Right lobe of liver (tissue), 4 donors: ENCODE measurements at regions not wholly inside any gene's neighbourhood (a gene's known extent, or its start where the extent isn't known, plus 50 kb on each side); places are given as distances from the start of the nearest gene placed in this dataset.

Experiments
- POLR2A ChIP-seq: fragments of 450-650 bp; IDR thresholded peaks from one replicate; pipeline ENCODE4 v1.6.1; 2017; ENCODE audit warnings: antibody characterized with exemption, mild to moderate bottlenecking
- TF ChIP-seq, protein P1 (sequence below), 4 donors: fragments of 200-600 bp in 3 of 4; fragments of 450-650 bp in 1 of 4; IDR thresholded peaks; one replicate each; pipeline versions ENCODE4 v1.5.1 to v1.8.0; 2016 to 2022; ENCODE audit warnings: antibody characterized with exemption in 4 of 4, mild to moderate bottlenecking in 2 of 4
- donor health status: DM: no; HTN: no; CAD: no.
- donor health status: DM: no; HTN: no; CAD: no.
- donor health status: DM: no; HTN: yes; CAD: no.

DNA sequence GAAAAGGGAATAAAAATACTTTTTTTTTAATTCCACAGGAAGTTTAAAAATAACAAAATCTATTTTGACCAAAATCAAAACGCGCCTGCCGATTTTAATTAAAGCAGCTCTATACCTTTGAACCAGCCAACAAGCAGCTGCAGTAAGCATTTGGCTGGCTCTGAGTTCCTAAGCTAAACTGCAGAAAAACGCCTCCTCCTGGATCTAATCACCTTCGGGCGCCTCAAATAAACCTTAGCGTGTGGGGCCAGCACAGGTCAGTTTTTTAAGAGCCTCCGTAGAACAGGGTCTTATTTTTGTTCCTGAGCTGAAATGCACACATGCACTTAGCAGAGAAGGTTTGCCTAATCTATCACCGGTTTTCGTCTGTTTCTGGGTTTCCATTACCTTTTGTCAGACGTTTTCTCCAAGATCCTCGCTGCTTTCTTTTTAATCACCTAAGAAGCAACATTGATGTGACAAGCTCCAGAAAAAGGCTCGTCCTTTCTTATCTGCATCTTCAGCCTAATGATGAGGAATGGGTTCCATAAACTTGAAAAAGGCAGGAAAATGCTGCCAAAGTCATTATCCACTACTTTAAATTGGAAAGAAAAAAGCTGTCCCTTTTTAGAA lies 64.7 kb upstream of the HNRNPA3 start:
- TF ChIP-seq, protein P1, sequence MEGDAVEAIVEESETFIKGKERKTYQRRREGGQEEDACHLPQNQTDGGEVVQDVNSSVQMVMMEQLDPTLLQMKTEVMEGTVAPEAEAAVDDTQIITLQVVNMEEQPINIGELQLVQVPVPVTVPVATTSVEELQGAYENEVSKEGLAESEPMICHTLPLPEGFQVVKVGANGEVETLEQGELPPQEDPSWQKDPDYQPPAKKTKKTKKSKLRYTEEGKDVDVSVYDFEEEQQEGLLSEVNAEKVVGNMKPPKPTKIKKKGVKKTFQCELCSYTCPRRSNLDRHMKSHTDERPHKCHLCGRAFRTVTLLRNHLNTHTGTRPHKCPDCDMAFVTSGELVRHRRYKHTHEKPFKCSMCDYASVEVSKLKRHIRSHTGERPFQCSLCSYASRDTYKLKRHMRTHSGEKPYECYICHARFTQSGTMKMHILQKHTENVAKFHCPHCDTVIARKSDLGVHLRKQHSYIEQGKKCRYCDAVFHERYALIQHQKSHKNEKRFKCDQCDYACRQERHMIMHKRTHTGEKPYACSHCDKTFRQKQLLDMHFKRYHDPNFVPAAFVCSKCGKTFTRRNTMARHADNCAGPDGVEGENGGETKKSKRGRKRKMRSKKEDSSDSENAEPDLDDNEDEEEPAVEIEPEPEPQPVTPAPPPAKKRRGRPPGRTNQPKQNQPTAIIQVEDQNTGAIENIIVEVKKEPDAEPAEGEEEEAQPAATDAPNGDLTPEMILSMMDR (IDR thresholded peaks at IDR 0.05), result no peak
- no peak for TF ChIP-seq POLR2A
